Stimulated activated naive CD4-positive, alpha-beta T cell (primary cell): ENCODE measurements at regions not wholly inside any gene's neighbourhood (a gene's known extent, or its start where the extent isn't known, plus 50 kb on each side); places are given as distances from the start of the nearest gene placed in this dataset.

ENCODE experiments used
- DNase-seq, 6 experiments: peaks; one replicate each; lab custom pipeline; 2025; lab: John Stamatoyannopoulos, UW

DNA sequence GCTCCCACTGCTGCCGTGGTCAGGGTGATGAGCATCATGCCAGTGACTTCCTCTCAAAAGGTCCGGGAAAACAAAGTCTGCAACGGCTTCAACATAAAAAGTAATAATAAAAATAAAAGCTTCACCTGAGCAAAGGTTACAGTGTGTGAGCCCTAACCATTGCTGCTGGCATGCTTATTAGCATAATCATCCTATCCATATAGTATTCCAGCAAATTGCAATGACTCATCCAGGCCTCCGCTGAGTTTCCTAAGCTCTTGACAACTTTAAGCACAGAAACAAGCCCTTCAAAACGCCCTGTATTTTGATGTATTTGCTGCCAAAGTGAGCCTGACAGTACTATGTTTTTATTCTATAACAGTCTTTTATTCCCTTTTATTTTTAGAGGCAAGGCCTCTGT lies 100.5 kb downstream of the AASDH start:
- no peak for DNase-seq

DNA sequence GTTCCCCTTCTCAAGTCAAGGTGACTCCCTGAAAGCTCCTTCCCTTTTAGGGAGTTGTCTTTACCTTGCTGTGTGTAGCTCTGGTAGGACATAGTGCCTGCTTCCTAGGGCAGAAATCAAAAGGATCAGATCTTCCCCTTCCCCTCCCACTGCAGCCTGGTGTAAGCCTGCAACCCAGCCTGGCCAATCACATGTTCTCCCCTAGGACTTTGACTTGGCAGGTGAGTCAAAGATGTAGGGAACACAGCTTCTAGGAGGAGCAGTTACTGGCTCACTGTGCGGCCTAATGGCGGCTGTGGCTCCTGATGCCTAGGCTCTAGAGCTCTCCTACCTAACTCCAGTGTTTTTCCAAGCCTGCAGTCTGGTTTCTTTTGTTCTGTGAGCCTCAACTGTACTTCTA lies 103.9 kb downstream of the AASDH start:
- DNase-seq = no peak

DNA sequence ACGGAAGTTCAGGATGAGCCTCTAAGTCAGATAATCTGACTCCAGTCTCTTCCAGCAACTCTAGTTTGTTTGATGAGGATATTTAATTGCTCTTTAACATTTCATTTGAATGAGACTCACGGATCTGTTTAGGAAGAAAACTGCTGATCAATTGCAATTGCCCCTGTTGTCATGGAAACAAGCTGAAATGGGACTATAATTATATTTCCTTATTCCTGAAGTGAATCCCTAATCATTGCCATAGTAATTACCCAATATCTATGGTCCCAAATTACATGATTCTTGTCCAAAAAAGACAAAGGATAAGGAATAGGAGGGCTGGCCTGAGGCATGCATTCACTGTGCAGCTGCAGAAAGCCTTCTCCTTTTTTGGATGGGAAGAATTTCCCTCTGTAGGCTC lies 105.3 kb downstream of the AASDH start:
- DNase-seq = no peak

DNA sequence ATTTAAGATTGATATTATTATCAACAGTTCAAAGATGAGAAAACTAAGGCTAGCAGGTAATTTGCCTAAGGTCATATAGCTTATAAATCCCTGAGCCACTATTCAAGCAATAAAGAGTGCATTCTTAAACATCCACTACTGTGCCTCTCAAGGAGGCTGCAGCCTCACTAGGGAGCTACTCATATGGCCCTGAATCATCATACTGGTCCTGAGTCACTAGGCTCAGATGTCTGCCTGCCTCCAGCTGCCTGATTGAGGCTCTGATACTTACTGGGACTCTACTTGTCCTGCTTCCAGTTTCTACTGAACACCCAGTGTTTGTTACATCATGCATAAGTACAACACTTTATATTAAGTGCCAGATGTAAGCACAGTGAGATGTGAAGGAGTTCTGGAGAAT lies 110.7 kb downstream of the AASDH start:
- no peak for DNase-seq

DNA sequence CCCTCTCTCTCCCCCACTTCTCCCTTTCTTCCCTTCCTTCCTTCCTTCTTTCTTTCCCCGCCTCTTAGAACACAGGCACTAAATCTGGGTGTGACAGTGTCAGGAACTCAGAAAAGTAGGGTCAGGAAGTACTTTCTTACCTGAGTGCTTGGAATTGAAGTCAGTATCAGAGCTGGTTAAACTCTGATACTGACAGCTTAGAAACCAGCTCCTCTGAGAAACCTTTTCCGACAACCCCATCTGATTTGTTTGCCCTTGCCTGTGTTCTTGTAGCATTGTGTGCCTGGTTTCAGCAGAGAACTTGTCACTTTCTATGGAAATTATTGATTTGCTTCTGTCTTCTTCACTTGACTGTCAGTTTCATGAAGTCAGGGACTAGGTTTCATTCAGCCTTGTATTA lies 113.9 kb downstream of the AASDH start:
- DNase-seq = no peak

DNA sequence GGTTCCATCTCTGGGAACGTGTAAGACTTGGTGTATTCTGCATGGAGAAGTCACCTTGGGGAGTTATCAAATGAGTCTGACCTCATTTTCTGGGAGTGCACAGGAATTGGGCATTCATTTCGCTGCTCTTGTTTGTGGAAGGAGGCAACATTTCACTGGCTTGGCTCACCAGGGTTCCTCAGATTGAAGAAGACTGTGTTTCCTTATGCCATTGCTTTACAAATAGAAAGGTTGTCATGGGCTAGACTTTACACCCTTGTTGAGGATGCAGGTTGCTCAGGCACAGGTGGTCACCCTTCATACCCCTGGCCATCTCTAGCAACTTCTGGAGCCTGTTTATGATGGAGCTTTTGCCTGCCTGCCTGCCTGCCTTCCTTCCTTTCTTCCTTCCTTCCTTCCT lies 114.4 kb downstream of the AASDH start:
- DNase-seq = no peak

DNA sequence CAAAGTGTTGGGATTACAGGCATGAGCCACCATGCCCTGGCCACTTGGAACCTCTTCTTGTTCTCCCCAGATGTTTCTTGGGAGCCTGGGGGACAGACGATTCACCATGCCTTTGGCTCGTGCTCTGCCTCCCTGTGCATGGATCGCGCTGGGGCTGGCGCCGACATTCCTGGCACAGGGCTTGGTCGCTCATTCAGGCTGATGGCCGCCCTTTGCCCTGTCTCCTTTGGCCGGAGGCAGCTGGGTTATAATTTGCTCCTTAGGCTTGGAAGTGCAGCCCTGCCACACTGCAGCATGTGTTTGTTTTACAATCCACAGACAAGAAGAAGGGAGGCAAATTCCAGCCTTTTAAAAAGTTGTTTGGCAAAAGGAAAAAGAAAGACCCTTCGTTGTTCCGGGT lies 115.3 kb downstream of the AASDH start:
- DNase-seq = no peak

DNA sequence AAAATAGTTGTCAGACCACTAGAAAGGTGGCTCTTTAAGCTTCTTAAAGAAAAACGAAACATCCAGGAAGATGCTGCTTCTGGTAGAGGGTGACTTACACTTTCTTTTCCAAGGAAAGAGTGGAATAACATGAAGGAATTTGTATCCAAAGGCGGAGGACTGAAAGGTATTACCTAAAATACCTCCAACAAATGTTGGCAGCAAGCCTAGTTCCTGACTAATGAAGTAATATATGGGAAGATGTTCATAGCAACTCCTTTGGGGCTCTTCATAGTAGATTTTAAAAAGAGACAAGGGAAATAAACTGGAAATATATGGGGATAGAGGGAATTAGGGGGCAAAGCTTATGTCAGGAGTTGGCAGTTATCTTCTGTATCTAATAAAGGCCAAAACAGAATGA lies 116.2 kb downstream of the AASDH start:
- DNase-seq = no peak

DNA sequence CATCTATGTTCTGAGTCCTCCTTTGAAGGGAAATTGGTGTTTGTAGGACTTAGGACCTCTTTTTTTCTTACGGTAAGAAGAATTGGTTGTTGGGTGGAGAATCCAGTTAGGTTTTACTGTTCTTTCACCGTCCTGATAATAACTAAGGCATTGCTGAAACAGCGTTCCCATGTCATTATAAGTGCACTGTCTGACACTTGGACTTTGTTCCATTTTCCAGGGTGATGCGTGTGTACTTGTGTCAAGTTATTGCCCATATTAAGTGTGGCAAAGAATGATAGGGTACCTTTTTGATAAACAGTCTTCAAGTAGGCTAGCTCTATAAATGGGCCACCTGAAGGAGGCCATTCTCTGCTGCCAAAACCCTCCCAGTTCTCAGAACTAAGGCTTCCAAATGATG lies 119.7 kb downstream of the AASDH start:
- no peak for DNase-seq

DNA sequence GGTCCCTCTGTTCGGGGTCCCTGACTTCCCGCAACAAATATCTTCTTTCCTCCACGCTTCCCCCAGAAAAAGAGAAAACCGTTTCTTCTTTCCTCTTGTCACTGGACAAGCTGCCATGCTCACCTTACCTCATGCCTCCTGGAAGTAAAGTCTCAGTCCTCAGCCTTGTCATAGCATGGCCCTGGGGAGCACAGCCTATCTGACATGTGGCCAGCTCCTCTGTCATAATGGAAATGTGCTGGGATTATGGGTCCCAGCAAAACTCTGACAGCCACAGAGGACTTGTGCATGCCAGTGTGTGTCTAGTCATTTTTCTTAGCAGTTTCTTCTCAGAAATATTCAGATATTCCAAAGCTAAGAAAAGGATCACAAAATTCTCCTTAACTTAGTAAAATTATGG lies 122.4 kb downstream of the AASDH start:
- DNase-seq = no peak

DNA sequence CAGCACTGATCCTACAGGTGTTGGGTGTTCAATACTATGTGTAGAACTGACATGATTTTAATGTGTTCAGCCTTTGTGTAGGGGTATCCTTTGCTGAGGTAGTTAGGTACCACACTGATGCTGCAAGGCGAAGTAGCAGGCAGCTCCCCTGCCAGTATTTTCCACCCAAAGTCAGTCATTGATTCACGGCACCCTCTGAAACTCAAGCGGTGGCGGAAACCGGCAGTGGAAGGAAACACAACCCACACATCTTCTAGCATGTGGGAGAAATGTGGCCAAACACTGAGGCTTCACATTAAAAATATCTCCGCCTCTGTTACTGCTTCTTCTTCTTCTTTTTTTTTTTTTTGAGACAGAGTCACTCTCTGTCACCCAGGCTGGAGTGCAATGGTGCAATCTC lies 126.3 kb downstream of the AASDH start:
- peak in 3 of 6 experiments; percentile 5 to 51 (median 35) for DNase-seq

DNA sequence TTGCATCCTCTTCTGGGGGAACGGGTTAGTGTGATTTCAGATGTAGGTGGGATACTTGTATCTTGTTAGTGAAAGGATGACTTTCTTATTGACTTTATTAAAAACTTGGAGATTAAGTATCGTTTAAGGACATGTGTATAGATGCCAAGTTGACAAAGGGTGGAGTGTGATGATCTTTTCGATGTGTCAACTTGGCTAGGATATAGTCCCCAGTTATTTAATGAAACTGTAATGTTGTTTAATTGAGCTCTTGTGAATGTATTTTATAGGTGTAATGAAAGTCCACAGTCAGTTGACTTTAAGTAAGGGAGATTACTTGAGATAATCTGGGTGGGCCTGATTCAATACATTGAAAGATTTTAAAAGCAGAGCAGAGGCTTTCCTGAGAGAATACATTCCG lies 127.0 kb downstream of the AASDH start:
- DNase-seq = no peak

DNA sequence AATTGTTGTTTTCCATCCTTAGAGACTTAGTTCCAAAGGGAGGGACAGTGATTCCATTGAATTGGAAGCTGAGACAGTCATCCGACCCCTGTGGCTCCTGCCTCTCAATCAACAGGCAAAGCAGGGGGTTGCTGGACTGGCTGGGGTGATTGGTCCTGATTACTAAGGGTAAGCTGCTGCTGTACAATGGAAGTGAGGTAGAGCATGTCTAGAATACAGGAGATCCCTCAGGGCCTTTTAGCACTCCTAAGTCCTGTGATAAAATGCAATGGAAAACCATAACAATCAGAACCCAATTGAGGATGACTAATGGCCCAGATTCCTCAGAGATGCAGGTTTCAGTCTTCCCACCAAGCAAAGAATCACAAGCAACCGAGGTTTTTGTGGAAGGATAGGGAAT lies 127.6 kb downstream of the AASDH start:
- DNase-seq = no peak

DNA sequence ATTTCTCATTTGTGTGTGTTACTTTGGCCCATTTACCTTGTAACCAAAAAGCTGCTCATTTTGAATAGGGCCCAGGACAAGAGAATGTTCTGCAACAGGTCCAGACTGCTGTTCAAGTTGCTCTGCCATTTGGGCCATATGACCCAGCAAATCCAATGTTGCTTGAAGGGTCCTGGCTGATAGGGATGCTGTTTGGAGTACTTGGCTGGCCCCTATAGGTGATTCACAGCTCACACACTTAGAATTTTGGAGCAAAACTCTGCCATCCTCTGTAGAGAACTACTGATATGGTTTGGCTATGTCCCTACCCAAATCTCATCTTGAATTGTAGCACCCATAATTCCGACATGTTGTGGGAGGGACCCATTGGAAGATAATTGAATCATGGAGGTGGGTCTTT lies 131.5 kb downstream of the AASDH start:
- no peak for DNase-seq

DNA sequence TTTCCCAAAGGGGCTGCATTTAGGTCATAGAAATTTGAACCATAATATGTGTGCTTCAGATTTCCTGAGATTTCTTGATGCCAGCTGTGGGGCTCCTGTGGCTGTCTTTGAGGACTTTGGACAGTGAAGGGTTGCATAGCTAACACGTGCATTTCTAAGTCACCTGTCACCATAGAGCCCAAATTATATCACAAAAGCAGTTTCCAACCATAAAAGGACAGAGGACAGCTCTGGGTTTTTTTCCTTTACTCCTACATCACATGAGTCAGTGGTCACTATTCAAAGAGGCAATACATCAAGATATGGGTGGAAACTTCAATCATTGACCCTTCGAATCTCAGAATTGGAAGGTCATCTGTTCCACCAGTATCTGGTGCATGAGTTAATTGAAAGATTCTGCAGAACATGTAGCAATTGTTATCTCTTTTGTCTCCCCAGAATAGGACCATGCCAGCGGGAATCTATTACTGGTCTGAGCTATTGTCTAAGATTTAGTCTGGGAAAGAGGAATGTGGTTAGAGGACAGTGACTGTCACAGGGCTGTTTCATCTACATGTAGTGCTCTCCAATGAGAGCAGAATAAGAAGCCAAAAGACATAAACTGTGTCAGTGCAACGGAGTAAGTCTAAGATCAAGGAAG lies 133.5 kb downstream of the AASDH start:
- DNase-seq = no peak

DNA sequence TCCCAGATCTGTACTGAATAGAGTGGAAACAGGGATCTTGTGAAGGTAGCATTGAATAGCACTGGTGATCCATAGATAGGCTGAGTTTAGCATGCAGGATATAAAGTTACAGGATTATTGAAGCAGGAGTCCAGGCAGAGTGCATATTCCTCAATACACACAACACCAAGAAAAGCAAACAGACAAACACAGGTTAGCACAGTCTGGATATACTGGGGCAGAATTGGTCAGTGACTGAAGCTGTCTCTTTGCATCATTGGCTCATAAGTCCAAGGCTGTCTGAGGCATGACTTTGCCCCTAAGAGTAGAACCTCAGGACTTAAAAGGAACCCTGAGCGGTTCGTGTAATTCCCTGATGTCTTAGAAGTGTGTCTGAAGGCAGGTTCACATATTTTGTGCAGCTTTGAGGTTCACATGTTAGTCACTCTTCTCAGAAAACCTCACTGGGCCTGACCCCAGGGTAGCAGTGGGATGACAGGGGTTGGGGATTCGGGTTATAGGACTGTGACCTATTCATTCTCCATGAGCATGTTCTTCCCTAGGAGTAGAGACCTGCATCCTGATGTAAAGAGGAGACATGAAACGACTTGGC lies 134.6 kb downstream of the AASDH start:
- DNase-seq = no peak

DNA sequence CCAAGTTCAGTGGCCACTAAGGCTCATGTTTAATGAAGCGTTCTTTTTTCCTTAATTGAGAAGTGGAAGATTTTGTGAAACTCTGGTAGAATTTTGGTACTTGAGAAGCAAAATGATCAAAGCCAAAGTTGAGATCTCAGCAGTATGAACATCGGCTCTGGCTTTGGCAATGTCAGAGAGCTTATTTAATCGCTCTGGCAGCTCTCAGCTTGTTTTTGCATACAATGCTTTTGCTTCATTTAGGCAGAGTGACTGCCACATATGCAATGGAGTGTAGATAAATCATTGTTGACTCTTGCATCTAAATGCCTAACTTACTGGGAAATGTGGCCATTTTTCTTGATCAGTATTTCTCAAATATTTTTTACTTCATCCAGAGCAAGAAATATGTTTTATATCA lies 135.7 kb downstream of the AASDH start:
- no peak for DNase-seq

DNA sequence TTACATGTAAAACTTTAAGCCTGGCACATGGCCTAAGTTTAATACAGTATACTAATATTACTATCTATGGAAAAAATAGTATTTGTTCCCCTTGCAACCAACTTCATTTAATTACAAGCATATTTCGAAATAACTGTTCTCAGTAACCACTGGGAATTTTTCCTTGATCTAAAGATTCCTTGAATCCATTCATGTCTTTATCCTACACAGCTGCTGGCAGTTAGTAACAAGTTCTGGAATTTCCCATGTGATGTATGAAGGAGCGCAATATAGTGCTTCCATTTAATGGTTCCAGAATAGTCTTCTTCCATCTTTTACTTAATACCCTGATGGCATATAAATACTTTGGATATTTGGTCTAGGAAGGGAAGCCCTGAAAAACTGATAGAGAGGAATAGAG lies 136.5 kb downstream of the AASDH start:
- no peak for DNase-seq

DNA sequence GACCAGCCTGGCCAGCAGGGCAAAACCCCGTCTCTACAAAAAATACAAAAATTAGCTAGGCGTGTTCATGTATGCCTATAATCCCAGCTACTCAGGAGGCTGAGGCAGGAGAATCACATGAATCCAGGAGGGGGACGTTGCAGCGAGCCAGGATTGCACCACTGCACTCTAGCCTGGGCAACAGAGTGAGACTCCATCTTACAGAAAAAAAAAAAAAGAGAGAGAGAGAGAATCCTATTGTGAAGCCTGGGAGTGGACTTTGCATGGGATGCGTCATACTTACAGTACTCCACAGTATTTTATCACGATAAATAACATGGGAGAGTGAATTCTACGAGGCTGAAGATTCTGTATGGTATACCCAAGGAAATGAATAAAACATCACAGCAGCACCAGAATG lies 139.6 kb downstream of the AASDH start:
- DNase-seq = no peak

DNA sequence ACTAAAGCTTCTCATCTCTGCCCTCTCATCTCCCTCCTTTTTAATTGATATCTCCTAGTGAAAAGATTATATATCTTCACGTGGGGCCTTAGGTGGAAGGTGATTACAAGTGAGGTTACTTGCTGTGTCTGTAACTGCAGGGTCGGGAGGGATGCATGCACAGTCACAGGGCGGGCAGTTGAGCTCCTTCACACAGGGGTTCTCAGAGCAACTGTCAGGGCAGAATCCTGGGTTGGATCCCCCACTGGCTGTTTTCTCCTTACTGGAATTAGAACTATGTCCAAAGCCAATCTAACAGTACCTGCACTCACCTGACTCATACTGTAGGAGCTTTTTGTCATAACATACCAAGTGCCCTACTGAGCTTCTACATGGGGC lies 141.1 kb downstream of the AASDH start:
- no peak for DNase-seq

DNA sequence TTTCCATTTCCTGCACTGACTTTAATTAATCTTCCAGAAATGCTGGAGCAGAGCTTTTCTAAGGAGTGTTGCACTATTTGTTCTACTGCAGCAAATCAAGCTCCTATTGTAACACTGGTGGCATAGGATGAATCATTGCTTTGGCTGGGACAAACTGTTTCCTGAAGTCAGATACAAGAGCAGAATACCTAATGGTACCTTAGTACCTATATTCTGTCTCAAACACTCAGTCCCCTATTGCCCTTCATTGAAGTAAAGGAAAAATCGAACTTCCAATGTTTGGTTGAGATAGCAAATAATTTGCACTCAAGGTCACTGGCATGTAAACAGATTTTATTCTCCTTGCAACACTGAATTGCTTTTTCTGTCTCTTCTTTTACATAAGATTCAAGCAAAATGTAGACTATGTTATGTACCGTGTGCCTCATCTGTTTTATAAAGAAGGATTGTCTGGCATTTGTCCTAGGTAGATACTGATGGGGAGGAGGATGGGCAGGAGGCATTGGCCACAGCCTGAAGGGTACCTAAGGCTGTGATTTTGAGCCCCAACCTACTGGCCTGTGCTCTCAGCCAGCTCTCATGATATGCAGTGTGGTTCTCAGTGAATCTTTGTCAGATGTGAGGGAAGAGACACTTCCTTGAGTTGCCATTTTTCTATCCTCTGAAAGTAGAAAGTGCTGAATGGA lies 141.6 kb downstream of the AASDH start:
- no peak for DNase-seq

DNA sequence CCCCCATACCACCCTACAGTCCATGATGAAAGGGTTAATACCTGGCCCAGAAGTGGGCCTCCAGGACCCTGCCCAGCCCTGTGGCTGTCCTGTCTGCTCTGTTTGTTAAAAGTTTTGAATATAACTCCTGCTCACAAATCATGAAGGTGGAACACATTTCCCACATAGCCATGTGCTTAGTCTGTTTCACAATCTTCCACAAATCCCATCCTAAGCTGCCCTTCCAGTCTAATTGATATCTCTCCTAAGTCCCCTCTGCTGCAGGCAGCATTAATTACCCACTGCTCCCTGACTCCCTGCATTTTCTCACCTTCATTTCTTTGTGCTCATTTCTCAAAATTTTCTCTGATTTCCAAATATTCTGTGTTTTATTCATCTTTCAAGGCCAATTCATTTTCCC lies 142.6 kb downstream of the AASDH start:
- DNase-seq = no peak

DNA sequence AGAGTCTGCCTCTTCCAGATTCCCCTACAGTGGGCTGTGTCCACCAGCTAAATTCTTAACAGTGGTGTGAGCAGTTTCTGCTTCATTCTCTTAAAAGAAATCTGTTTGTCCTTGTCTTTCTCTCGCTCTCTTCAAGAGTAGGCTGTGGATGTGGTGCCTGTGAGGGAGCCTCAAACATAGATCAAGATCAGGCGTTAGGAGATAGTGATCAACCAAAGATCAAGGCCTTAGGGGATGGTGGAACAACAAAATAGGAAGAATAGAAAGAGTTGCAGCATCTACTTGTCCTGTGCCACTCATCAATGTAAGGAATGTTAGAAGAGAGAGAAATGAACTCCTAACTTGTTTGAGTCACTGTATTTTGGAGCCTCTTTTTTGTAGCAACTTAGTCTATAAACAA lies 144.2 kb downstream of the AASDH start:
- no peak for DNase-seq

DNA sequence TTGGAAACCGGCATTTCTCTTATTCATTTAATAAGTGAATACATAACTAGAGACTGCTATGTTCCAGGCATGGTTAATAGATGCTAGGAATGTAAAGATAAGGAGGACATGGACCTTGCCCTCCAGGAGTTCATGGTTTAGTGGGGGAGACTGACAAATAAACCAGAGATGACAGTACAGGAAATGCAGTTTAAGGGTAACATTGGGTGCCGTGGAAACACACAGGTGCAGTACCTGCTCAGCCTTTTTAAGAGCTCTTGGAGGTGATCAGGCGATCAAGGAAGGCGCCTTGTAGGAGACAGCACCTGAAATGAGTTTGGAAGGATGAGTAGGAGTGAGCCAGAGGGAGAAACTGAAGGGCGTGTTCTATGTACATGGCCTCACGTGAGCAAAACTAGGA lies 145.8 kb downstream of the AASDH start:
- DNase-seq = no peak
